NCI-H526 treated with DMSO at 0.1 percent for 48 hours (cell line): ENCODE measurements at regions not wholly inside any gene's neighbourhood (a gene's known extent, or its start where the extent isn't known, plus 50 kb on each side); places are given as distances from the start of the nearest gene placed in this dataset.
"Not testable (repeated sequence)": the region's sequence is repeated elsewhere in the genome, so short reads cannot be mapped to it uniquely, and the experiment has no call there.

Experiments
- DNase-seq: peaks from one replicate; lab custom pipeline; 2025; lab: John Stamatoyannopoulos, UW

DNA sequence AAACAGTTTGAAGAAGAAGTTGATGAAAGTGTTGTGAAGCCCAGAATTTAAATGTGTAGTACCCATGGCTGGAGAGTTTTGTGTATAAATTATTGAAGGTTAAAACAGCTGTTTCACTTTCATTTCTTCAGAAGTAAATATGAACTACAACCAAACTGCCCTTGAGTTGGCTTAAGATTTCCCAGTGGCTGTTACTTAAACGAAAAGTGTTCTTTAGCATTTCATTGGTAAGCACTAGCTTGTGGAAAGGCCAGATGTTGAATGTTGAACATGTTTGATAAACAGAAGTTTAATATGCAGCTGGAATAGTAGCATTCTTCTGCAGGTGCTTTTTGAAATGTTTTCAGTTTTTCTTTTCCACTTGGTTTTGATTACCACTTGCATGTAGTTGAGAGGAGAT, 83.2 kb upstream of the TNRC6B start:
- DNase-seq: no peak

- not testable (repeated sequence) for DNase-seq
Measured at GRCh38 chr22:40099887-40100286, 77.8 kb upstream of the TNRC6B start.

GRCh38 chr22:40105755-40106154, 72.0 kb upstream of the TNRC6B start:
- no peak for DNase-seq

DNA sequence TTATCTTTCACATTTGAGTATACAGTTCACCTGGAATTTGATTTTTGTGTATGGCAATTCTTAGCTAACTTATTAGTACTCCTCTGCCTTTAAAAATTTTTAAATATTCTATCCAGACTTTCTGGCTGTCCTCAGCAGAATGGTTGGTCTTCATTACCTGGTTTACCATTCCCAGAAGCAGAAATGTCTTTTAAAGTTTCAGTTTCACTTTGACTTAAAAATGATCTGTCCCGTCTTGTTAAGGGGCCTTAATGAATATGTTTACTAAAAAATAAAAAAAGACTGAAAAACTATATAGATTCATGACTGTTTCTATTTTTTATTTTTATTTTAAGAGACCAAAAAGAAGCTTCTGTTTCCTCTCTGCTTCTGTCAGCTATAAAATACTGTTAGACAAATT, 70.5 kb upstream of the TNRC6B start:
- no peak for DNase-seq

DNA sequence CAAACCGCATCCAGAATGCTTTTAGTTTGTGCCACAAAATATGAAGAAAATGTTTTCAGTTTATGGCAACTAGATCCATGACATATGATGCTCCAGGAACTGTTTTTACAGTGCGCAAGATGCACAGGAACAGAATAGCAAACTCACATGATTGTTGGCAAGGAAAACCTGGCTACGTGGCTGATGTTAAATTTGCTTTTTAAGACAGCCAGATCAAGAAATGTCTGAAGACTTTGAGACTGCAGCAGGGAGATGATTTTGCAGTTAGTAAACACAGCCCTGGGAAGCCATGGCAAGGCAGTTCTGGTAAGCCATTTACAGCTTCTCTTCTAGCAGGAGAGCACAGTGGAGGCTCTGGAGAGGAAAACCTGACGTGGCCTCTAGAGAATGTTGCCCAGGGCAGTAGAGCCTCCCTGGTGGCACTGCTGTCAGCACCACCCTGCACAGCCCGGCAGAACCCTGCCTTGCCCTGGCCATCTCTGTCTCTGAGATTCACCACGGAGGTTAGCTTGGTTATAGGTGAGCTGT, 69.8 kb upstream of the TNRC6B start:
- DNase-seq: no peak

DNA sequence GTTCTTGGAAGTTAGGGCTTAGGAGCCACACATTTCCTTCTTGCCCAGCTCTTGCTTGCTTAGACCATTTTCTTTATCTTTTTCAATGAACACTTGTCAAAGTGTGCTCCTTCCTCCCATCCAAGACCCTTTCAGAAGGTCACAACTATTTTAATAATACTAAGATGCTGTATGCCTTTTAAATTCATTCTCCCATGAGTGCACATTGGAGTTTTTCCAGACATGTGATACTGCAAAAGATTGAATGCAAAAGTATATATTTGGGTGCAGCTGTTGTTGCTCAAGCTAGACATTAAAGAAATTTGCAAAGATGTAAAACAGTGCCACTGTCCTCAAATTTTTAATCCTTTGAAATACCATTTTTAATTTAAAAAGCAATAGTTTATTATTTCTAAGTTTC, 69.3 kb upstream of the TNRC6B start:
- DNase-seq: peak; percentile 10

DNA sequence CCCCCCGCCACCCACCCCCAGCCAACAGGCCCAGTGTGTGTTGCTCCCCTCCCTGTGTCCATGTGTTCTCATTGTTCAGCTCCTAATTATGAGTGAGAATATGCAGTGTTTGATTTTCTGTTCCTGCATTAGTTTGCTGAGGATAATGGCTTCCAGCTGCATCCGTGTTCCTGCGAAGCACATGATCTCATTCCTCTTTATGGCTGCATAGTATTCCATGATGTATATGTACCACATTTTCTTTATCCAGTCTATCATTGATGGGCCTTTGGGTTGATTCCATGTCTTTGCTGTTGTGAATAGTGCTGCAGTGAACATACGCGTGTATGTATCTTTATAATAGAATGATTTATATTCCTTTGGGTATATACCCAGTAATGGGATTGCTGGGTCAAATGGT, 68.8 kb upstream of the TNRC6B start:
- DNase-seq: not testable (repeated sequence)

- no peak for DNase-seq
Measured at GRCh38 chr22:40111451-40111850, 66.3 kb upstream of the TNRC6B start.

DNA sequence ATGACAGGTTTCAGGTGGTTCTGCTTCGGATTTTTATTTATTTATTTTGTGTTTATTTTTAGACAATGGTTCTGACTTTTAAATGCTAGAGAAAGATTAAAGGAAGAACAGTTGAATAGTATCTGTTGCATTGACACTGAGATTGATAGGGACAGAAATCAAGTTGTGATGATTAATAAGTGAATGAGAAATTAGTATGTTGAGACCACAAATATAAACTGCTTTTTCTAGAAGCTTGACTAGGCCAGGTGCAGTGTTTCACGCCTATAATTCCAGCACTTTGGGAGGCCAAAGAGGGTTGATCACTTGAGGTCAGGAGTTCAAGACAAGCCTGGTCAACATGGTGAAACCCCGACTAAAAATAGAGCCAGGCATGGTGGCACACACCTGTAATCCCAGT, 65.1 kb upstream of the TNRC6B start:
- DNase-seq: no peak

DNA sequence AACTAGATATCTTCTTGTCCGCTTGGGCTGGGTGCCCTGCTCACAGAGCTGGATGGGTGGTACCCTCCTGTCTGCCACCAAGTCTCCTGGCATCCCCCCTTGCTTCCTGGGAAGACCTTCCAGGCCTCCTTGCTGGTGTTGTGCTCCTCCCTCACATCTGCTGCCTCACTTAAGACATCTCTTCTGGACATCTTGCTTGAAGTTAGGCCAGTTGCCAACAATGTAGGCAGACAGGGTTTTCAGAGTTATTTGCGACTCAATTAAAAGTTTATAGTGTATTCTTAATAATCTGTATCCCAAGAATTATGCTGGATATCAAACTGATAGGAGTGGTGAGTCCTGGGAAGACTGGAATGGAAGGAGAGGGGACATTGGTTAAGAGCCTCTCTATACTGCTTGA, 64.0 kb upstream of the TNRC6B start:
- DNase-seq: no peak

- DNase-seq: no peak
Measured at GRCh38 chr22:40114411-40114810, 63.3 kb upstream of the TNRC6B start.

- DNase-seq: no peak
Measured at GRCh38 chr22:40116496-40117200, 61.1 kb upstream of the TNRC6B start.

DNA sequence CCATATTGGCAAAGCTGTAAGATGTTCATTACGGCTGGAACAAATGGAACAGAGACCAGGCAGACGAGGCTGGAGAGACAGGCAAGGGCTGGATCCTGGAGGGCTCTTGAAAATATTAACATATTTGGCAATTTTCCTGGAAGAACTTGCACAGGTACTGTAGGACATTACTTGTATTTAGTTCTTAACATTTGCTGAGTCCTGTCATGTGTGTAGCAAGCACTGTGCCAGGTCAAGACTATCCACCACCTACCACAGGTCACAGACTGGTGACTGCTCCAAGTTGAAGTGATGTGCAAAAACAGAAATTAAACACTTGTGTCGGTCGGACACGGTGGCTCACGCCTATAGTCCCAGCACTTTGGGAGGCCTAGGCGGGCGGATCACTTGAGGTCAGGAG, 58.7 kb upstream of the TNRC6B start:
- DNase-seq: no peak

DNA sequence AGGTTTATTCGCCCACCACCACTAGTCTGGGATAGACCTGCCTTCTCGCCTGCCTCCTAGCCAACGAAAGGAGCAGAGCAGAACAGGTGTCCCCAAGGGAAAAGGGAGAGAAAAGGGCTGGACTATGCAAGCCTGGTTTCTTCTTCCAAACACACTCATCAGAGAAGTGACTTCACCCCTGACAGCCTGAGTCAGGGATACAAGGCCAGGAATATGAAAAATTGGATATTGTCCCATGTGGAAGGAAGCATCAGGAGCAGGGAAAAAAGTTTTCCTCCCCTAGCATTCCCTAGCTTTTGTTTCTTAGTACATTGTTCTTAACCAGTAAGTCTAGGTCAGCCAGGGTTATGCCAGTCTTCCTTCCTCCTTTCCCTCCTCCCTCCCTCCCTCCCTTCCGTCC, 56.9 kb upstream of the TNRC6B start:
- DNase-seq: no peak

GRCh38 chr22:40121461-40121860, 56.3 kb upstream of the TNRC6B start:
- peak; percentile 33 for DNase-seq

- no peak for DNase-seq
Measured at GRCh38 chr22:40122792-40123191, 54.9 kb upstream of the TNRC6B start.

- no peak for DNase-seq
Measured at GRCh38 chr22:40123387-40123786, 54.3 kb upstream of the TNRC6B start.
